Mucosa of stomach (tissue), 1 donor: ENCODE measurements at regions not wholly inside any gene's neighbourhood (a gene's known extent, or its start where the extent isn't known, plus 50 kb on each side); places are given as distances from the start of the nearest gene placed in this dataset.
"Not testable (repeated sequence)": the region's sequence is repeated elsewhere in the genome, so short reads cannot be mapped to it uniquely, and the experiment has no call there.

Experiments used
- H3K27me3 ChIP-seq: one replicate; pipeline ENCODE4 v1.7.0; 2013; ENCODE audit warnings: mild to moderate bottlenecking, low read length; ENCODE audit not compliant: control insufficient read depth, insufficient read depth
- H3K36me3 ChIP-seq: one replicate; pipeline ENCODE4 v1.7.0; 2013; ENCODE audit warnings: low read length; ENCODE audit not compliant: control insufficient read depth, insufficient read depth
- H3K4me1 ChIP-seq: one replicate; pipeline ENCODE4 v1.7.0; 2013; ENCODE audit warnings: mild to moderate bottlenecking, low read length; ENCODE audit not compliant: control insufficient read depth, insufficient read depth
- H3K4me3 ChIP-seq: one replicate; pipeline ENCODE4 v1.7.0; 2013; ENCODE audit warnings: low read length
- H3K9ac ChIP-seq: one replicate; pipeline ENCODE4 v1.7.0; 2013; ENCODE audit warnings: mild to moderate bottlenecking, low read length, moderate library complexity
- H3K9me3 ChIP-seq: one replicate; pipeline ENCODE4 v1.7.0; 2013; ENCODE audit warnings: mild to moderate bottlenecking, low read length, moderate library complexity; ENCODE audit not compliant: control insufficient read depth
- donor health status: Pancreatic carcinoma.

- no peaks in the 10 kb centered on the region for H3K4me1 ChIP-seq
- H3K9me3 ChIP-seq, result no peaks in the 10 kb centered on the region
- no peak overlapping the region for H3K4me3 ChIP-seq
- no peaks in the 10 kb centered on the region for H3K27me3 ChIP-seq
- H3K9ac ChIP-seq, result no peak overlapping the region
- no peaks in the 10 kb centered on the region for H3K36me3 ChIP-seq
These were observed 266.8 kb downstream of the RHOU start for GRCh38 chr1:229002037-229002436.

DNA sequence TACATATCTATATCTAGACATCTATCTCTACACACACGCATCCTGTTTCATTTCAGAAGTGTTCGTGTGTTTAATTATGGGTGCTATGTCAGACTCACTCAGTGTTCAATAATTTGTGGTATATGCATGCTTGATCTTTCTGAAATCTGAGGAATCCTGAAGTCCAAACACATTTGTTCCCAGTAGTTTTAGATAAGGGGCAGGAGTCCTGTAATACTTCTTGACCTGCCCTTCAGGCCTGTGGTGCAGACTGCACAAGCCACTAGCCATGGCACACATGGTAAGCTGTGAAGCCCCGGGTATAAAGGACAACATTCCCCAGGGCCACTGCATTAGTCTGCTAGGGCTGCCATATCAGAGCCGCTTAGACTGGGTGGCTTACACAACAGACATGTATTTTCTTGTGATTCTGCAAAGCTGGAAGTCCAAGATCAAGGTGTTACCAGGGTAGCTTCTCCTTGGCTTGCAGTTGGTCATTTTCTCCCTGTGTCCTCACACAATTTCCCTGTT lies 267.2 kb downstream of the RHOU start:
- Histone ChIP-seq H3K9ac (no peak overlapping the region), H3K9me3 (no peaks in the 10 kb centered on the region)

GRCh38 chr1:229003233-229004031 lies 267.5 kb upstream of the RAB4A start:
- Histone ChIP-seq H3K4me3 (no peak overlapping the region), H3K36me3 (no peaks in the 10 kb centered on the region), H3K9ac (no peak overlapping the region), H3K4me1 (no peaks in the 10 kb centered on the region), H3K27me3 (no peaks in the 10 kb centered on the region), H3K9me3 (no peaks in the 10 kb centered on the region)

More for the DNA sequence above, 267.2 kb downstream of the RHOU start:
- no peaks in the 10 kb centered on the region for H3K4me1 ChIP-seq
- no peak overlapping the region for H3K4me3 ChIP-seq
- no peaks in the 10 kb centered on the region for H3K36me3 ChIP-seq
- no peaks in the 10 kb centered on the region for H3K27me3 ChIP-seq

- no peaks in the 10 kb centered on the region for H3K36me3 ChIP-seq
- no peak overlapping the region for H3K4me3 ChIP-seq
- no peak overlapping the region for H3K9ac ChIP-seq
- H3K4me1 ChIP-seq, result no peaks in the 10 kb centered on the region
- no peaks in the 10 kb centered on the region for H3K27me3 ChIP-seq
- H3K9me3 ChIP-seq, result no peaks in the 10 kb centered on the region
These were observed 266.7 kb upstream of the RAB4A start for GRCh38 chr1:229004066-229004833.

DNA sequence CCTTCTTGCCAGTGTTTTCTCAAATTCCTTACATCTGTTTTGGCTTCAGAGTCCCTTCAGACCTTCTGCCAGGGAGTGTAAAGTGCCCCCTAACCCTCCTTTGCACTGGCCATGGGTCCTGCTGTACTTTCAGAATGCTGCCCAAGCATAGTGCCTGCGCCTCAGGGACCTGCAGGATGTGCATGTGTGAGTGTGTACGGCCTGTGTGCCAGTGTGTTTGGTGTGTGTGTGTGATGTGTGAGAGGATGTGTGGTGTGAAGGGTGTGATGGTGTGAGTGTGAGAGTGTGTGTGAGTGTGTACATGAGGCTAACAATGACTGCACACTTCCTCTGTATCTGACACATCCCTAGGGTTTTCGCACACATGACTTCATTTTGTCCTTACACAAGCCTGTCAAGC lies 265.8 kb upstream of the RAB4A start:
- no peaks in the 10 kb centered on the region for H3K4me1 ChIP-seq
- H3K4me3 ChIP-seq, result no peak overlapping the region

GRCh38 chr1:229005556-229005955 lies 265.4 kb upstream of the RAB4A start:
- H3K9me3 ChIP-seq, result no peaks in the 10 kb centered on the region
- no peak overlapping the region for H3K4me3 ChIP-seq
- H3K36me3 ChIP-seq, result no peaks in the 10 kb centered on the region
- no peaks in the 10 kb centered on the region for H3K27me3 ChIP-seq
- no peaks in the 10 kb centered on the region for H3K4me1 ChIP-seq
- H3K9ac ChIP-seq, result no peak overlapping the region

More for the DNA sequence above, 265.8 kb upstream of the RAB4A start:
- Histone ChIP-seq H3K9ac (no peak overlapping the region), H3K27me3 (no peaks in the 10 kb centered on the region), H3K36me3 (no peaks in the 10 kb centered on the region), H3K9me3 (no peaks in the 10 kb centered on the region)

GRCh38 chr1:229006121-229006870 lies 264.6 kb upstream of the RAB4A start:
- H3K27me3 ChIP-seq, result no peaks in the 10 kb centered on the region
- H3K4me1 ChIP-seq, result no peaks in the 10 kb centered on the region
- no peaks in the 10 kb centered on the region for H3K36me3 ChIP-seq
- no peaks in the 10 kb centered on the region for H3K9me3 ChIP-seq
- no peak overlapping the region for H3K9ac ChIP-seq
- H3K4me3 ChIP-seq, result no peak overlapping the region

DNA sequence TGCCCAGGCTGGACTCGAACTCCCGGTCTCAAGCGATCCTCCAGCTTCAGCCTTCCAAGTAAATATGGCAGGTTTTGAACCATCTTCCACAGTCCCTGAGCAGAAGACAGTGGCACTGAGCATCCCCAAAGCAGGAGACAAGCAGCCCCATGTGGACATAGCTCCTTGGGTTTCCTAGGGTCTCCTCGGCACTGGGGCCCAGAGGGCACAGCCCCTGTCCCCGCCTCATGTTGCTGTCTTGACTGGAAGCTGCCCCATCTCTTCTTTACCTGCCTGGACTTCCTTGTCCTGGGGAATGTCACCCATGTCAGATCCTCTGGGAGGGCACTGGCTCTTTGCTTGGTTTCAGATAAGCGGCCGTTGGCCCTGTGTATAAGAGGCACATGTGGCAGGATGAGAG lies 263.7 kb upstream of the RAB4A start:
- Histone ChIP-seq H3K9me3 (no peaks in the 10 kb centered on the region), H3K27me3 (no peaks in the 10 kb centered on the region), H3K9ac (no peak overlapping the region), H3K4me3 (no peak overlapping the region), H3K4me1 (no peaks in the 10 kb centered on the region), H3K36me3 (no peaks in the 10 kb centered on the region)

GRCh38 chr1:229007701-229008100 lies 263.2 kb upstream of the RAB4A start:
- H3K27me3 ChIP-seq, result no peaks in the 10 kb centered on the region
- H3K9me3 ChIP-seq, result no peaks in the 10 kb centered on the region
- H3K4me1 ChIP-seq, result no peaks in the 10 kb centered on the region
- H3K36me3 ChIP-seq, result no peaks in the 10 kb centered on the region
- no peak overlapping the region for H3K4me3 ChIP-seq
- no peak overlapping the region for H3K9ac ChIP-seq

GRCh38 chr1:229008347-229008746 lies 262.6 kb upstream of the RAB4A start:
- not testable (repeated sequence) for H3K27me3 ChIP-seq, H3K9me3 ChIP-seq, H3K4me1 ChIP-seq, H3K4me3 ChIP-seq, H3K9ac ChIP-seq, H3K36me3 ChIP-seq

DNA sequence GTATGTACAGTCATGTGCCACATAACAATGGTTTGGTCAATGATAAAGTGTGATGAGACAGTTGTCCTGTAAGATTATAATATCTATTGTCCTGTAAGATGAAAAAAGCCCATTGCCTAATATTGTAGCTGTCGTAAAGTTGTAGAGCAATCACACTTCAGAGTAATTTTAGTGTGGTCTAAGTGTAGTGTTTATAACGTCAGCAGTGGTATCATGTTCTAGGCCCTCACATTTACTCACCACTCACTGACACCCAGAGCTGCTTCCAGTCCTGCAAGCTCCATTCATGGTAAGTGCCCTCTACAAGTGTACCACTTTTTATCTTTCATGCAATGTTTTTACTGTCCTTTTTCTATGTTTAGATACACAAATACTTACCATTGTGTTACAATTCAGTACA lies 259.9 kb upstream of the RAB4A start:
- Histone ChIP-seq H3K4me3 (no peak overlapping the region), H3K9me3 (no peaks in the 10 kb centered on the region), H3K9ac (no peak overlapping the region), H3K4me1 (no peaks in the 10 kb centered on the region), H3K27me3 (no peaks in the 10 kb centered on the region), H3K36me3 (no peaks in the 10 kb centered on the region)

DNA sequence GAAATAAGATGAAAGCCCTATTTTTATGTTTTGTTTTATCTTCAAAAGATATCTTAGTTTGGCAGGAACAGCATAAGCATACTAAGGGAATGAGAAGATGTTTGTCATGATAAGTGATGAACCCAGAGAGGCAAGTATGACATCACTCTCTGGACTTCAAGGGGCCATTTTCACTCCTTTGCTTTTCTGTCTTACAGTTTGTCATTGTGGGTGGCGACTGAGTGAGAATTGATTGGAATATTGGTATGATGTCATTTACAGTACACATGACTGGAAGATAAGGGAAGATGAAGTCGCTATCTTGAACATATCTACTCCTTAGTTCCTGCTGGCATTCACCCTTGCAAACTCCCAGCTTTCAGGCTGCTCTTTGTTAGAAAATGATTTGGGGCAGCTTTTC lies 258.1 kb upstream of the RAB4A start:
- Histone ChIP-seq H3K9me3 (no peaks in the 10 kb centered on the region), H3K4me1 (no peaks in the 10 kb centered on the region), H3K27me3 (no peaks in the 10 kb centered on the region), H3K36me3 (no peaks in the 10 kb centered on the region), H3K4me3 (no peak overlapping the region), H3K9ac (no peak overlapping the region)
